ENCODE measurements at regions not wholly inside any gene's neighbourhood (a gene's known extent, or its start where the extent isn't known, plus 50 kb on each side); places are given as distances from the start of the nearest gene placed in this dataset.
"Not testable (repeated sequence)": the region's sequence is repeated elsewhere in the genome, so short reads cannot be mapped to it uniquely, and the experiment has no call there.

DNA sequence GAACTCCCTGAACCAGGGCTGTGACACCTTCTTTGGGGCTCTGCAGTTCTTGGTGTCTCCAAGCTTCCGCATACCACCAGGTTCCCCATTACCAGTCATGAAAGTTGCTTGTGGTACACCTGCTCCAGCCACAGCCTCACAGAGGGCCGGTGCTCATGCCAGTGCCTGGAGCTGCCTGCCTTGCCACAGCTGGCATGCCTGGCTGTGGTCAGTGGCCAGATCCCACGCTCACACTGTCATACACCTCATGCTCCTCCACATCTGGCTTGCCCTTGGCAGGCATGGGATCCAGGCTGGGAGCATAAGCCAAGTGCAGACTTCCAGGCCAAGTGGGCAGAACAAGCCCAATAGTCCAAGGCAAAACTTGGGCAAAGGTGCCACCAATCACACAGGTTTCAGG is 1054.9 kb downstream of the SLITRK5 start:
- H3K27me3 Mint-ChIP-seq (ENCODE audit: unreplicated experiment) = peaks cover 3% of the 10 kb centered on the region

DNA sequence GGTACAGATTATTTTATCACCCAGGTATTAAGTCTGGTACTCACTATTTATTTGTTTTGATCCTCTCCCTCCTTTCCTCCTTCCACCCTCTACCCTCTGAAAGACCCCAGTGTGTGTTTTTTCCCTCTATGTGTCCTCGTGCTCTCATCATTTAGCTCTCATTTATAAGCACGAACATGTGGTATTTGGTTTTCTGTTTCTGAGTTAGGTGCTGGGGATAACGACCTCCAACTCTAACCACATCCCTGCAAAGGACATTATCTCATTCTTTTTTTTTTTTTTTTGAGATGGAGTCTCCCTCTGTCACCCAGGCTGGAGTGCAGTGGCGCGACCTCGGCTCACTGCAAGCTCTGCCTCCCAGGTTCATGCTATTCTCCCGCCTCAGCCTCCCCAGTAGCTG is 1056.1 kb downstream of the SLITRK5 start:
- H3K36me3 Mint-ChIP-seq (ENCODE audit: unreplicated experiment); H3K4me3 Mint-ChIP-seq (ENCODE audit: unreplicated experiment); H3K27me3 Mint-ChIP-seq (ENCODE audit: unreplicated experiment); H3K27ac Mint-ChIP-seq (ENCODE audit: unreplicated experiment); H3K9me3 Mint-ChIP-seq (ENCODE audit: unreplicated experiment); DNase-seq; H3K4me1 Mint-ChIP-seq (ENCODE audit: low read depth, unreplicated experiment): not testable (repeated sequence)

More for the DNA sequence above, 1054.9 kb downstream of the SLITRK5 start:
- Mint-ChIP-seq H3K27ac (ENCODE audit: unreplicated experiment) (no peak overlapping the region), H3K4me1 (ENCODE audit: low read depth, unreplicated experiment) (no peaks in the 10 kb centered on the region), H3K4me3 (ENCODE audit: unreplicated experiment) (no peak overlapping the region), H3K9me3 (ENCODE audit: unreplicated experiment) (no peaks in the 10 kb centered on the region), H3K36me3 (ENCODE audit: unreplicated experiment) (no peaks in the 10 kb centered on the region)
- no peak for DNase-seq
- TF ChIP-seq, protein P1, sequence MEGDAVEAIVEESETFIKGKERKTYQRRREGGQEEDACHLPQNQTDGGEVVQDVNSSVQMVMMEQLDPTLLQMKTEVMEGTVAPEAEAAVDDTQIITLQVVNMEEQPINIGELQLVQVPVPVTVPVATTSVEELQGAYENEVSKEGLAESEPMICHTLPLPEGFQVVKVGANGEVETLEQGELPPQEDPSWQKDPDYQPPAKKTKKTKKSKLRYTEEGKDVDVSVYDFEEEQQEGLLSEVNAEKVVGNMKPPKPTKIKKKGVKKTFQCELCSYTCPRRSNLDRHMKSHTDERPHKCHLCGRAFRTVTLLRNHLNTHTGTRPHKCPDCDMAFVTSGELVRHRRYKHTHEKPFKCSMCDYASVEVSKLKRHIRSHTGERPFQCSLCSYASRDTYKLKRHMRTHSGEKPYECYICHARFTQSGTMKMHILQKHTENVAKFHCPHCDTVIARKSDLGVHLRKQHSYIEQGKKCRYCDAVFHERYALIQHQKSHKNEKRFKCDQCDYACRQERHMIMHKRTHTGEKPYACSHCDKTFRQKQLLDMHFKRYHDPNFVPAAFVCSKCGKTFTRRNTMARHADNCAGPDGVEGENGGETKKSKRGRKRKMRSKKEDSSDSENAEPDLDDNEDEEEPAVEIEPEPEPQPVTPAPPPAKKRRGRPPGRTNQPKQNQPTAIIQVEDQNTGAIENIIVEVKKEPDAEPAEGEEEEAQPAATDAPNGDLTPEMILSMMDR (IDR thresholded peaks at IDR 0.05; ENCODE audit: partially characterized antibody, unreplicated experiment) = no peak

- TF ChIP-seq, protein P1 (IDR thresholded peaks at IDR 0.05; ENCODE audit: partially characterized antibody, unreplicated experiment) = no peak
- no peak overlapping the region for H3K4me3 Mint-ChIP-seq (ENCODE audit: unreplicated experiment)
- no peak overlapping the region for H3K27ac Mint-ChIP-seq (ENCODE audit: unreplicated experiment)
- no peaks in the 10 kb centered on the region for H3K4me1 Mint-ChIP-seq (ENCODE audit: low read depth, unreplicated experiment)
- peaks cover 3% of the 10 kb centered on the region for H3K27me3 Mint-ChIP-seq (ENCODE audit: unreplicated experiment)
- H3K9me3 Mint-ChIP-seq (ENCODE audit: unreplicated experiment) = no peaks in the 10 kb centered on the region
- H3K36me3 Mint-ChIP-seq (ENCODE audit: unreplicated experiment) = no peaks in the 10 kb centered on the region
- DNase-seq = no peak
Measured at GRCh38 chr13:88729605-88730004, 1058.4 kb downstream of the SLITRK5 start.

- DNase-seq = no peak
Measured at GRCh38 chr13:88736026-88736425, 1064.9 kb downstream of the SLITRK5 start.

GRCh38 chr13:88739195-88739594 is 1068.0 kb downstream of the SLITRK5 start:
- TF ChIP-seq, protein P1 (IDR thresholded peaks at IDR 0.05; ENCODE audit: partially characterized antibody, unreplicated experiment) = no peak
- peaks cover 2% of the 10 kb centered on the region for H3K9me3 Mint-ChIP-seq (ENCODE audit: unreplicated experiment)
- no peaks in the 10 kb centered on the region for H3K36me3 Mint-ChIP-seq (ENCODE audit: unreplicated experiment)
- no peak for DNase-seq
- no peaks in the 10 kb centered on the region for H3K27me3 Mint-ChIP-seq (ENCODE audit: unreplicated experiment)
- H3K4me3 Mint-ChIP-seq (ENCODE audit: unreplicated experiment) = no peak overlapping the region
- H3K27ac Mint-ChIP-seq (ENCODE audit: unreplicated experiment) = no peak overlapping the region
- no peaks in the 10 kb centered on the region for H3K4me1 Mint-ChIP-seq (ENCODE audit: low read depth, unreplicated experiment)

More at GRCh38 chr13:88736026-88736425, 1064.9 kb downstream of the SLITRK5 start:
- Mint-ChIP-seq H3K4me3 (ENCODE audit: unreplicated experiment) (no peak overlapping the region), H3K36me3 (ENCODE audit: unreplicated experiment) (no peaks in the 10 kb centered on the region), H3K9me3 (ENCODE audit: unreplicated experiment) (peaks cover 2% of the 10 kb centered on the region), H3K27ac (ENCODE audit: unreplicated experiment) (no peak overlapping the region), H3K4me1 (ENCODE audit: low read depth, unreplicated experiment) (no peaks in the 10 kb centered on the region), H3K27me3 (ENCODE audit: unreplicated experiment) (no peaks in the 10 kb centered on the region)
- TF ChIP-seq, protein P1 (IDR thresholded peaks at IDR 0.05; ENCODE audit: partially characterized antibody, unreplicated experiment) = no peak

DNA sequence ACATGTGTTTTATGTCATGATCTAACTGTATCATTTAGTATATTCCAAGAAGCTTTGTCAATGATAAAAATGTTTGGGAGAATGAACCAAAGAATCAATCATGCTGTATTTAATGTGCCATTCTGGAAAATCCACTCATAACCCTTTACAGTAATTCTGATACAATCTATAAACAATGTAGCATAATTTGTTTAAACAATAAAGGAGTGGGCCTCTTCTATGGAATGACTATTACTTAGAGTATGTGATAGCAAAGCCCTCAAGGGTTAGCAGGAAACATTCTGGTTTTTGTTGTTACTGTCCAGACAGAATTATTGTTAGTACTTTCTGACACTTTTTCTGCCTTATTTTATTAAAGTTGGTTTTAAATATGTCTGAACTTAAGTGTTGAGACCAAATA is 1073.1 kb downstream of the SLITRK5 start:
- Mint-ChIP-seq H3K9me3 (ENCODE audit: unreplicated experiment) (peaks cover 2% of the 10 kb centered on the region), H3K27ac (ENCODE audit: unreplicated experiment) (no peak overlapping the region), H3K27me3 (ENCODE audit: unreplicated experiment) (no peaks in the 10 kb centered on the region), H3K4me1 (ENCODE audit: low read depth, unreplicated experiment) (no peaks in the 10 kb centered on the region), H3K36me3 (ENCODE audit: unreplicated experiment) (no peaks in the 10 kb centered on the region), H3K4me3 (ENCODE audit: unreplicated experiment) (no peak overlapping the region)
- TF ChIP-seq, protein P1 (IDR thresholded peaks at IDR 0.05; ENCODE audit: partially characterized antibody, unreplicated experiment) = no peak
- no peak for DNase-seq
